Activated naive CD8-positive, alpha-beta T cell treated with anti-CD3 and anti-CD28 coated beads, Interleukin-2, amount 10 ng/mL, durations not matched to agents 7 days and 5 days (primary cell): ENCODE measurements at regions not wholly inside any gene's neighbourhood (a gene's known extent, or its start where the extent isn't known, plus 50 kb on each side); places are given as distances from the start of the nearest gene placed in this dataset.

Experiments used
- ATAC-seq: fragments of 150-1000 bp; cut with Tn5 transposase; one replicate; pipeline ENCODE4 v1.10.0; 2021; ENCODE audit warnings: low read depth, moderate library complexity
- POLR2A ChIA-PET: fragments of 350-600 bp; sonication (Branson Sonifier 250); formaldehyde crosslinking; loops from one replicate; lab custom pipeline; 2021; ENCODE audit warnings: antibody characterized with exemption; lab: Charles Lee
- DNase-seq: peaks from one replicate; pipeline ENCODE4 v3.0.0; 2021
- H3K27ac Mint-ChIP-seq: one replicate; pipeline ENCODE4 v1.8.0; 2022; ENCODE audit warnings: mild to moderate bottlenecking, mixed read lengths
- H3K27me3 Mint-ChIP-seq: one replicate; pipeline ENCODE4 v1.8.0; 2022; ENCODE audit warnings: mild to moderate bottlenecking, moderate library complexity, mixed read lengths
- H3K36me3 Mint-ChIP-seq: one replicate; pipeline ENCODE4 v1.8.0; 2021; ENCODE audit warnings: mild to moderate bottlenecking, mixed read lengths
- H3K4me1 Mint-ChIP-seq: one replicate; pipeline ENCODE4 v1.8.0; 2021; ENCODE audit warnings: mixed read lengths
- H3K4me3 Mint-ChIP-seq: one replicate; pipeline ENCODE4 v1.8.0; 2022; ENCODE audit warnings: mild to moderate bottlenecking, moderate library complexity, mixed read lengths
- H3K9me3 Mint-ChIP-seq: one replicate; pipeline ENCODE4 v1.8.0; 2021; ENCODE audit warnings: mixed read lengths

DNA sequence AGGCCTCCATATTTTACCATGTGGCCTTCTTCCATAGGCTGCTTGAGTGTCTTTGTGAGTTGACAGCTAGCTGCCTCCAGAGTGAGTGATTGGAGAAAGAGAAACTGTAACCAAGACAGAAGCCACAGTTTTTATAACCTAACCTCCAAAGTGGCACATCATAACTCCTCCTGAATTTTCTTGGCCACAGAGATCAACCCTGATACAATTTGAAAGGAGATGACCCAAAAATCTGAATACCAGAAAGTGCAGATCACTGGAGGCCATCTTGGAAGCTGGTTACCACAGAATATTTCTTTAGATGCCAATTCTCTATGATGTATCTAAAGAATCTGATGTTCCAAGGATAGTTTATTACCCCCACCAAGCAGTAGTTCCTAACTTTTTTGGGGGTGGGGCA is 254.3 kb upstream of the PDE4D start:
- Mint-ChIP-seq H3K4me1 (no peaks in the 10 kb centered on the region), H3K27ac (no peak overlapping the region), H3K9me3 (peaks cover 3% of the 10 kb centered on the region), H3K4me3 (no peak overlapping the region), H3K36me3 (no peaks in the 10 kb centered on the region), H3K27me3 (no peaks in the 10 kb centered on the region)
- POLR2A ChIA-PET, result no interaction called here
- no peak for DNase-seq
- no peak for ATAC-seq

DNA sequence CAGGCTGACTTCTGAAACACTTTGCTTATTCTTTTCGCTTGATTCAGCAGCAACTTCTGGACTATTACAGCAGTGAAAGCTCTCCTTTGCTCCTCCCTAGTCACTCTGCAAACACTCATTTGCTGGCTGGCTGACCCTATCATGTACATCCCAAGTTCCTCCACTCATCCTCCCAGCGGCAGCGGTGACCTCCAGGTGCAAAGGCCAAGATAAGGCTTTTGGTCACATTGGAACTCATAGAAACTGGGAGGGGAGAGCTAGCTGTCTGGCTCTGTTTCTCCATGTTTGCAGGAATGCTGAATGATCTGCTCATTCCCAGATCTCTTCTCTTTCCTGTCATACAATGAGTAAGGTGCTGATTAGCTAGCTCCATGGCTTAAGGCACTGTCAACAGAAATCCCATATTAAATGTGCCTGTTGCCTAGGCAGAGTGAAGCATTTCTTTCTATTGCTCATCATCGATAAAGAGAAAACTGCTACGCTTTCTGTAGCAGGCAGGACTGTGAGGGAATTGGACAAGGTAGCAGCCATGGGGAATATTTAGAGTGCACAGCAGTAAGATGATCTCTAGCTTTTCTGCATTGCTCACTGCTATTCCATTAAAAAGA is 250.5 kb upstream of the PDE4D start:
- Mint-ChIP-seq H3K27me3 (no peaks in the 10 kb centered on the region), H3K4me1 (no peaks in the 10 kb centered on the region), H3K4me3 (no peak overlapping the region), H3K27ac (no peak overlapping the region), H3K36me3 (no peaks in the 10 kb centered on the region), H3K9me3 (peaks cover 2% of the 10 kb centered on the region)
- POLR2A ChIA-PET, result no interaction called here
- ATAC-seq, result no peak
- no peak for DNase-seq

DNA sequence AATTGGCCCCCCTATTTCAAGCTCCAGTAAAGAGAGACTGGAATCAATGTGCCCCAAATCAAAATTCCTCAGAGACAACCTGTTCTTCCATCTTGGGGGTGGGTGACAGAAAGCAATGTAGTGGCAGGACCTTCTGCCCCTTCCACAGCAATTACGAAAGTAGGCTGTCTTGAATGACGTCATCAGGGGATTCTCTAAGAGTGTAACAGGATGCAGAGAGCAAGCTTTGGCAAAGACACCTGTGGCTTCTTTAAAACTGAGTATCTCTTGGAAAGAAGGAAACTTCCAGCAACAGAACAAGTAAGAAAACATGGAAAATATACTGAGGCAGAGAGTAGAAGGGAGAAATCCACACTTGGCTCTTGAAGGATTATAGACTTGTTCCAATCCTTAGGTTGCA is 247.6 kb upstream of the PDE4D start:
- no peak overlapping the region for H3K4me3 Mint-ChIP-seq
- no peaks in the 10 kb centered on the region for H3K27me3 Mint-ChIP-seq
- ATAC-seq (no peak), DNase-seq (no peak)
- POLR2A ChIA-PET, result no interaction called here
- H3K36me3 Mint-ChIP-seq, result no peaks in the 10 kb centered on the region
- peaks cover 1% of the 10 kb centered on the region for H3K9me3 Mint-ChIP-seq
- H3K4me1 Mint-ChIP-seq, result no peaks in the 10 kb centered on the region
- H3K27ac Mint-ChIP-seq, result no peak overlapping the region

- H3K4me3 Mint-ChIP-seq, result no peak overlapping the region
- H3K9me3 Mint-ChIP-seq, result no peaks in the 10 kb centered on the region
These were observed 243.3 kb upstream of the PDE4D start for GRCh38 chr5:60136841-60137240.

GRCh38 chr5:60131504-60131903 is 238.0 kb upstream of the PDE4D start:
- no peak for ATAC-seq
- peaks cover 3% of the 10 kb centered on the region for H3K9me3 Mint-ChIP-seq
- H3K36me3 Mint-ChIP-seq, result no peaks in the 10 kb centered on the region
- no peak for DNase-seq
- H3K4me3 Mint-ChIP-seq, result no peak overlapping the region
- H3K27me3 Mint-ChIP-seq, result no peaks in the 10 kb centered on the region
- no peaks in the 10 kb centered on the region for H3K4me1 Mint-ChIP-seq
- POLR2A ChIA-PET, result no interaction called here
- H3K27ac Mint-ChIP-seq, result no peak overlapping the region

More at GRCh38 chr5:60136841-60137240, 243.3 kb upstream of the PDE4D start:
- ATAC-seq (no peak), DNase-seq (no peak)
- POLR2A ChIA-PET, result no interaction called here
- H3K27ac Mint-ChIP-seq, result no peak overlapping the region
- no peaks in the 10 kb centered on the region for H3K36me3 Mint-ChIP-seq
- H3K4me1 Mint-ChIP-seq, result no peaks in the 10 kb centered on the region
- no peaks in the 10 kb centered on the region for H3K27me3 Mint-ChIP-seq

- H3K27me3 Mint-ChIP-seq, result no peaks in the 10 kb centered on the region
These were observed 232.1 kb upstream of the PDE4D start for GRCh38 chr5:60125636-60126035.

GRCh38 chr5:60102961-60103693 is 209.6 kb upstream of the PDE4D start:
- Mint-ChIP-seq H3K9me3 (peaks cover 5% of the 10 kb centered on the region), H3K27me3 (no peaks in the 10 kb centered on the region), H3K36me3 (no peaks in the 10 kb centered on the region), H3K4me1 (no peaks in the 10 kb centered on the region), H3K4me3 (no peak overlapping the region), H3K27ac (no peak overlapping the region)
- POLR2A ChIA-PET, result no interaction called here
- ATAC-seq (no peak), DNase-seq (no peak)

More at GRCh38 chr5:60125636-60126035, 232.1 kb upstream of the PDE4D start:
- POLR2A ChIA-PET, result no interaction called here
- Mint-ChIP-seq H3K4me3 (no peak overlapping the region), H3K36me3 (no peaks in the 10 kb centered on the region), H3K9me3 (peaks cover 4% of the 10 kb centered on the region), H3K4me1 (no peaks in the 10 kb centered on the region), H3K27ac (no peak overlapping the region)
- DNase-seq, result no peak
- no peak for ATAC-seq

DNA sequence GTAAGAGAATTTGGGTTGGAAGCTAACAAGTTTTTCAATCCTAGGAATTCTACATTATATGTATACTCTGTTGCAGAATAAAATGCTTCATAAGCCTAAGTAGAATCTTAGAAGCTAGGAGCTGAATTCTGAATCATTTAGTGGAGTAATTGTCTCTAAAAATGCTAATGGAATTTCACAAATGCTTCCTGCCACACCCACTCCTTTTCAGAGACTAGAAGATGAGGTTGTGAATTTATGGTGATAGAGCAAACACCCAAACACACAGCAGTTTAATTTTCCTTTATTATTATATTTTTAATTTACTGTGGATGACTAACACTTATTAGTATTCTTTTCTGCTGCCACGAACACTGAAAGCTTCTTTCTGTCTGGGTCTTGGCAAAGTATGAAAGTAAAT is 208.0 kb upstream of the PDE4D start:
- Mint-ChIP-seq H3K36me3 (no peaks in the 10 kb centered on the region), H3K9me3 (peaks cover 4% of the 10 kb centered on the region), H3K27ac (no peak overlapping the region), H3K4me1 (no peaks in the 10 kb centered on the region), H3K27me3 (no peaks in the 10 kb centered on the region), H3K4me3 (no peak overlapping the region)
- ATAC-seq (no peak), DNase-seq (no peak)
- POLR2A ChIA-PET, result no interaction called here

GRCh38 chr5:60092671-60093422 is 199.3 kb upstream of the PDE4D start:
- H3K27ac Mint-ChIP-seq, result no peak overlapping the region
- H3K9me3 Mint-ChIP-seq, result peaks cover 6% of the 10 kb centered on the region
- no peak for DNase-seq
- no peaks in the 10 kb centered on the region for H3K36me3 Mint-ChIP-seq
- no peaks in the 10 kb centered on the region for H3K27me3 Mint-ChIP-seq
- ATAC-seq, result no peak
- H3K4me1 Mint-ChIP-seq, result no peaks in the 10 kb centered on the region
- POLR2A ChIA-PET, result no interaction called here
- H3K4me3 Mint-ChIP-seq, result no peak overlapping the region

DNA sequence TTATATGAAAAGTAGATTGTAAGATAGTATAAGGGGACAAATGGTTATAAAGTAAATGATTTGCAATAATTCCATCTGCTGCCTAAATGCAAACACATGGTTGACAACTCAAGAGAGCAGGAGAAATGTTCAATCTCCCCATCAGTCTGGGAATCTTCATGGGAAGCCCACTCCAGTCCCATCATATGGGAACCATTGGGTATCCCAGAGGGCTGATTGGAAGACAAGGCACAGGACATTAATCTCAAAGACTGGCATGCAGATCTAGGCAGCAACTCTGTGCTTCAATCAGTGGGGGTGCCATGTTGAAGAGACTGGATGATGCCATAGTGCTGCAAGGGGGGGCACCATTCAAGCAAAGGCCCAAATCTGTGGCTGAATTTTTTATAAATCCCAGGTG is 193.1 kb upstream of the PDE4D start:
- Mint-ChIP-seq H3K27ac (no peak overlapping the region), H3K36me3 (no peaks in the 10 kb centered on the region), H3K4me3 (no peak overlapping the region), H3K27me3 (no peaks in the 10 kb centered on the region), H3K9me3 (peaks cover 5% of the 10 kb centered on the region), H3K4me1 (no peaks in the 10 kb centered on the region)
- POLR2A ChIA-PET, result no interaction called here
- no peak for DNase-seq
- ATAC-seq, result no peak

- H3K36me3 Mint-ChIP-seq, result no peaks in the 10 kb centered on the region
- DNase-seq (no peak), ATAC-seq (no peak)
- POLR2A ChIA-PET, result no interaction called here
- H3K27me3 Mint-ChIP-seq, result no peaks in the 10 kb centered on the region
- no peak overlapping the region for H3K27ac Mint-ChIP-seq
- H3K4me3 Mint-ChIP-seq, result no peak overlapping the region
- no peaks in the 10 kb centered on the region for H3K4me1 Mint-ChIP-seq
- peaks cover 7% of the 10 kb centered on the region for H3K9me3 Mint-ChIP-seq
These were observed 190.7 kb upstream of the PDE4D start for GRCh38 chr5:60084226-60084625.

DNA sequence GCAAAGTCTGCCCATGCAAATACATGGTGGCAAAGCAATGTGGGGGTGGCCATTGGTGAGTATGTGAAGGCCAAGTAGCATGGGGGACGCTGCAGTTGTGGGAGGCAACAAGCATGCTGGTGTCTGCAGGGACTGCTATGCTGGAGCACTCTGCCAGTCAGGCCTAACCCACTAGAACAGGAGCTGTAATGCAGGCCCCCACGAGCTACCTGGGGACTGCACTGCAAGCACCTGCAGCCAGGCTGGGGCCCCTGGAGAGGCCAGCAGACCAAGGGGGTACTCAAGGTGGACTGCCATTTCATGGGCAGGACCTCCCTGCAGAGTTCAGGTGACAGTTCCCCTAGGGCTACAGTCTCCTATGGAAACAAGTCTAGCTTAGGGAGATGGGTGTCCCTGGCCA is 183.8 kb upstream of the PDE4D start:
- Mint-ChIP-seq H3K27ac (no peak overlapping the region), H3K4me3 (no peak overlapping the region), H3K9me3 (peaks cover 12% of the 10 kb centered on the region), H3K36me3 (no peaks in the 10 kb centered on the region), H3K27me3 (no peaks in the 10 kb centered on the region), H3K4me1 (no peaks in the 10 kb centered on the region)
- POLR2A ChIA-PET, result no interaction called here
- DNase-seq (no peak), ATAC-seq (no peak)

DNA sequence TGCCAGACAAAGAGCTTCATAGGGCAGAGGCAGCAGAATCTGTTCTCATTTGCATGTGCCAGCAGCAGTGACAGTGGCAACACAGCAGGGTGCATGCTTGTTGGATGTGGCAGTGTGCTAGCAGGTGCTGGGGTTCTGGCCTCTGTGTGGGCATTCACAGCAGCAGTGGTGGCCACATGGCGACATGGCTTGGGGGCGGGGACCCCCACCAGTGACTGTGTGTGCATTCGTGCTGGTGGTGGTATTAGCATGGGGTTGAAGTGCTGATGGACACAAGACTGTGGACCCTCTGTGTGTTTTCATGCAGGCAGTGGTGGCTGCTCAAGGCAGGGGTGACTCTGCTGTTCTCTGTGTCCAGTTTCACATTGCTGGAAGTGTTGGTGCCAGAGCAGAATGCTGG is 183.2 kb upstream of the PDE4D start:
- Mint-ChIP-seq H3K4me1 (no peaks in the 10 kb centered on the region), H3K4me3 (no peak overlapping the region), H3K27ac (no peak overlapping the region), H3K9me3 (peaks cover 12% of the 10 kb centered on the region), H3K36me3 (no peaks in the 10 kb centered on the region), H3K27me3 (no peaks in the 10 kb centered on the region)
- ATAC-seq, result no peak
- POLR2A ChIA-PET, result no interaction called here
- peak; percentile 8 for DNase-seq

GRCh38 chr5:60066502-60066901 is 173.0 kb upstream of the PDE4D start:
- H3K27me3 Mint-ChIP-seq, result no peaks in the 10 kb centered on the region
- POLR2A ChIA-PET, result no interaction called here
- ATAC-seq, result no peak
- no peak overlapping the region for H3K27ac Mint-ChIP-seq
- no peak overlapping the region for H3K4me3 Mint-ChIP-seq
- no peak for DNase-seq
- H3K9me3 Mint-ChIP-seq, result peaks cover 3% of the 10 kb centered on the region
- H3K4me1 Mint-ChIP-seq, result no peaks in the 10 kb centered on the region
- no peaks in the 10 kb centered on the region for H3K36me3 Mint-ChIP-seq
